Muscle of leg (tissue), 3 donors: ENCODE measurements at regions not wholly inside any gene's neighbourhood (a gene's known extent, or its start where the extent isn't known, plus 50 kb on each side); places are given as distances from the start of the nearest gene placed in this dataset.

Experiments
- DNase-seq: peaks from one replicate; pipeline ENCODE4 v3.0.0; 2013
- H3K27ac ChIP-seq: one replicate; pipeline ENCODE4 v1.5.1; 2013; ENCODE audit warnings: mild to moderate bottlenecking, low read length, control low read depth
- H3K27me3 ChIP-seq: one replicate; pipeline ENCODE4 v1.6.1; 2013; ENCODE audit warnings: low read length; ENCODE audit not compliant: control insufficient read depth, insufficient read depth
- H3K36me3 ChIP-seq: one replicate; pipeline ENCODE4 v1.6.1; 2013; ENCODE audit warnings: low read length; ENCODE audit not compliant: control insufficient read depth, insufficient read depth
- H3K4me1 ChIP-seq: one replicate; pipeline ENCODE4 v1.6.1; 2013; ENCODE audit warnings: low read length; ENCODE audit not compliant: control insufficient read depth, insufficient read depth
- H3K4me3 ChIP-seq: one replicate; pipeline ENCODE4 v1.5.1; 2013; ENCODE audit warnings: low read length, control low read depth
- H3K9me3 ChIP-seq: replicated peaks from 2 replicates; pipeline ENCODE4 v1.6.1; 2013; ENCODE audit warnings: low read depth, low read length; ENCODE audit not compliant: control insufficient read depth
- WGBS: methylation state at CpG from one replicate; pipeline ENCODE4 v1.1.5; 2013; ENCODE audit warnings: missing lambda C conversion rate; ENCODE audit not compliant: insufficient coverage; 5-methylcytosine and 5-hydroxymethylcytosine counted together

DNA sequence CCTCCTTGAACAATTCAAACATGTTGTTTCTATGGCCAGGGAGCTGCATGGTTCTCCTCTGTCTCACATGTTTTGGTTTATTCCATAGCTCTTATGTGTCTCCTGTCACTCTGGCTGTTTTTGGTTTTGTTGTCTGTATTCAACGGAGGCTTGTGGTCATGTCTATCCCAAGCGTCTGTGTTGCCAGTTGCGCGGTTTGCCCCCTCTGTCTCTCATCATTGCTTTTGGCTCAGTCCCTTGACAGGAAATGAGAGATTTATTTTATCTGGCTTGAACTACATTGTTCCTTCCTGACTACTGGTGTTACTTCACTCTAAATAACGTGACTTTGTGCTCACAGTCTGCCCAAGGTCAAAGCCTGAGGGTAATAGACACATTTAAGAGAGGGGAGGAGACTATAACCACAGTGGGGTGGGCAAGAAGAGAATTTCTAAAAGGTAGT, 96.4 kb upstream of the SOX5 start:
- H3K27ac ChIP-seq, result no peak overlapping the region
- H3K36me3 ChIP-seq, result no peaks in the 10 kb centered on the region
- no peak overlapping the region for H3K4me3 ChIP-seq
- H3K27me3 ChIP-seq, result no peaks in the 10 kb centered on the region
- no CpG with 5 or more reads among the region's 5 CpGs for WGBS
- no peaks in the 10 kb centered on the region for H3K9me3 ChIP-seq
- no peaks in the 10 kb centered on the region for H3K4me1 ChIP-seq
- peak; percentile 15 for DNase-seq

DNA sequence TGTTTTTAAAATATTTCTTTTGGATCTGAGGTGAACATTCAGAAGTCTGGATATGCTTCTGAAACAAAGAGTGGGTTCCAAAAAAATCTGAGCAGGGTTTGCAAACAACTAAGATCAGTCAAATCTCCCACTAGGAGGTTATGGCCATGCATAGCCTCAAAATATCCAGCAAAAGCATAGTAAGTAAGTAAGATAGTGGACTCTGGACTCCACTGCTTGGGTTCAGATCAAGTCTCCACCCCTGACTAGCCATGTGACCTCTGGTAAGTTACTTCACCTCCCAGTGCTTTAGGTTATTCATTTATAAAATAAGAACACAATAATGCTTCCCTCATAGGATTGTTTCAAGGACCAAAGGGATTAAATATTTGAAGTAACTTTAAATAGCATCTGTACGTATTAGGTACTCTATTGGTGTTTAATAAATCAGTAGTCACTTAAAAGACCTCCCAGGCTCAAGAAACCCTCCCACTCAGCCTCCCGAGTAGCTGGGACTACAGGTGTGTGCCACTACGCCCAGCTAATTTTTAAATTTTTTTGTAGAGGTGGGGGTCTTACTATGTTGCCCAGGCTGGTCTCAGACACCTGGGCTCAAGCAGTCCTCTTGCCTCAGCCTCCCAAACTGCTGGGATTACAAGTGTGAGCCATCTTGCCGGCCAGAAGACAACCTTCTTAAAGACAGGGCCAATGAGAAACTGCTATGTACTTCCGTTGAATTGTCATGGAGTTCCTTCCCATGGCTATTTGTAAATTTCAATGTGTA, 95.7 kb upstream of the SOX5 start:
- no peak for DNase-seq
- Histone ChIP-seq H3K27ac (no peak overlapping the region), H3K9me3 (no peaks in the 10 kb centered on the region), H3K36me3 (no peaks in the 10 kb centered on the region), H3K27me3 (no peaks in the 10 kb centered on the region), H3K4me3 (no peak overlapping the region), H3K4me1 (no peaks in the 10 kb centered on the region)
- 100% methylated on average over 1 of the region's 5 CpGs for WGBS

DNA sequence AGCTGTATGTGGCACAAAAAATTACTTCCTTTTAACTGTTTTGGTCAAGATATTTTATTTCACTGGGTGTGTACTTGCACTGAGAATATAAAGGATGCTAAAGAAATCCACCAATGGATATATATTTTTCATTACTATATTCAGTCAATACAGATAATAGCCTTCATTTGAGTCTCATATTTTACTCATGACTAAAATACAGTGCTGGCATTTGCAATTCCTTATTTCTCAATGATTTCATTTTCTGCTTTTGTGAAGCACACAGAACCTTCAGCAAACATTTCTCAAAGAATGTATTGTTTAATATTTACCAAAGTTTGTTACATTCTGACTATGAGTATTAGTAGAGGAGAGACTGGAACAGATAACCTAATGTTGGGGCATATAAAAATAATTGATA, 93.2 kb upstream of the SOX5 start:
- Histone ChIP-seq H3K9me3 (no peaks in the 10 kb centered on the region), H3K4me3 (no peak overlapping the region), H3K27ac (no peak overlapping the region), H3K4me1 (no peaks in the 10 kb centered on the region), H3K27me3 (no peaks in the 10 kb centered on the region), H3K36me3 (no peaks in the 10 kb centered on the region)
- DNase-seq, result no peak

DNA sequence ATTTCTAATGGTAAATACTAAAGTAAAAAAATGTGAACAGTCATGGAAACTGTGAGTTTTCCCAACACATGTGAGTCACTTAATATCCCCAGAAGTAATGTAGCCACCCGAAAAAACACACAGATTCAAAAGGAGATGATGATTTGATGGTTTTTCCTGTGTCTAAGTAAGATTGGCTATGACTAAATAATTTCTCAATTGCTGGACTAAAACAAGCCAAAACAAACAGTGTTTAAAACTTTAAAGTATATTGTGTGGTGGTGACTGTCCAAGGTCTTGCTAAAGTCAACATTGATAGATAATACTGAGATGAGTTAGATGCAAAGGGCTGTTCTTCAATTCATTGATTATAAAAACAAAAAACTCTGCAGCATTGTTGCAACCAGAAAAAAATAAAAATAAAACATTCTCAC, 89.6 kb upstream of the SOX5 start:
- H3K27me3 ChIP-seq, result no peaks in the 10 kb centered on the region
- H3K4me3 ChIP-seq, result no peak overlapping the region
- no peaks in the 10 kb centered on the region for H3K4me1 ChIP-seq
- no CpG with 5 or more reads among the region's 1 CpG for WGBS
- H3K9me3 ChIP-seq, result no peaks in the 10 kb centered on the region
- H3K27ac ChIP-seq, result no peak overlapping the region
- H3K36me3 ChIP-seq, result no peaks in the 10 kb centered on the region
- DNase-seq, result peak; percentile 77

DNA sequence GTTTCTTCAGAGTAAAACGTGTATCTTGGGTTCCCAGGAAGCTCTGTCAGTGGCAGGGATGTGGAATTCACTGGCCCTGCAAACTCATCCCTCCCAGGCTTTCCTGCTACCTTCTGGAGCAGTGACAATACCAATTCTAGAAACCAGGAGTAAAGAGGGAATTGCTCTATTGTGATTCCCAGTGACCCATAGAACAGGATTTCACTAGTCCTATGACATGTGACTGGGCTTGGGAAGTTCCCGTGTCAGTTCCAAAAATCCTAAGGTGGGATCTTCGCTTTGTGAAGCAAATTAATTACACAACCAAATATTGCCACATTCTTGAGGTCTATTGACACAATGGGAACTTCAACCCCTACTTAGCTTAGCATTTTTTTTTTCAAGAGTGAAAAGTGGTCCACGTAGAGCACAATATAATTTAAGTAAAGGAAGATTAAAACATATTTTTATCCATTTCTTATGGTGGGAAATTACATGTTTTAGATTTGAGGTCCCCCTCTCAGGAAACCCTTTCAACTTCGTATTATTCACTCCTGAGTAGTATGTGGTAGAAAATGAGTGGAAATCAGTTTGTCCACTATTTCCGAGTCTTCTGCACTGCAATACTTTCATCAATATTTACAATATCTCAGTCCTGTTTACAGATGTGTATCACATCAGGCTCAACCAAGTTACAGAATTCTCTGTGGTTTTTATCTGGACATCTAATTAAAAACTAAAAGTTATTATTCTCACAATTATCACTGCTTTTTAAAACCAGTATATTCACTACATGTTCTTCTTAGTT, 88.9 kb upstream of the SOX5 start:
- Histone ChIP-seq H3K36me3 (no peaks in the 10 kb centered on the region), H3K27me3 (no peaks in the 10 kb centered on the region), H3K9me3 (no peaks in the 10 kb centered on the region), H3K4me1 (no peaks in the 10 kb centered on the region), H3K4me3 (no peak overlapping the region), H3K27ac (no peak overlapping the region)
- no CpG with 5 or more reads among the region's 6 CpGs for WGBS
- no peak for DNase-seq

DNA sequence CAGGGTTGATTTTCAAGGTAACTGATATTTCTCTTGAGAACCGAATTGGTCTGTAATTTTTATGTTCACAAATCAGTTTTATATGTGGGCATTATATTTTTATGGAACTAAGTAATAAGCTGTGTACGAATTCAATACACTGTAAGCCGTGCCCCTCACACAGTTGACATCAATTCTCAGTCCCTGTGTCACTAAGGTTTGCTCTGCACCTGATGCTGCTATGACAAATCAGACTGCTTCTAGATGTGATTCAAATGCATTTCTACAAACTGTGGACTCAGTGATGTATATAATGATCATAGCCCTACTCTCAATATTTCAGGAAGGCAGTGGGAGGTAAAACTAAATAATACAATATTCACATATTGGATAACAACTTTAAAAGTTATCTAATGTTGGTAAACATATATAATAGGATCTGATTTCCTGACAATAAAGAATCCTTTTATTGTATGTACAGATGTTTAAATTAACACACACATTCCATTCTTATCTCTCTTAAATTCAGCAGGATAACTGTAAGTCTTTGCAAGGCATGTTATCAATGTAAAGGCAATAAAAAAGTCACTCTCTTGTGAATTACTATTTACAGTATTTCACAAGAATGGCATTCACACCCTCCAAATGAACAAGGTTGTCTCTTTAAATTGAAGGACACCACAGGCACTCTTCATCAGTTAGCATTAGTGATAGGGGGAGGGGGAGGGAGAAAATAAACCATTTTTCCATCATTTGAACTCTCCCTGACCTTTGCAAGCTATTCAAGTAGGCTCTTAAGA, 87.2 kb upstream of the SOX5 start:
- no CpG with 5 or more reads among the region's 3 CpGs for WGBS
- no peak overlapping the region for H3K4me3 ChIP-seq
- DNase-seq, result no peak
- H3K27ac ChIP-seq, result no peak overlapping the region
- H3K27me3 ChIP-seq, result no peaks in the 10 kb centered on the region
- no peaks in the 10 kb centered on the region for H3K4me1 ChIP-seq
- H3K9me3 ChIP-seq, result no peaks in the 10 kb centered on the region
- no peaks in the 10 kb centered on the region for H3K36me3 ChIP-seq

DNA sequence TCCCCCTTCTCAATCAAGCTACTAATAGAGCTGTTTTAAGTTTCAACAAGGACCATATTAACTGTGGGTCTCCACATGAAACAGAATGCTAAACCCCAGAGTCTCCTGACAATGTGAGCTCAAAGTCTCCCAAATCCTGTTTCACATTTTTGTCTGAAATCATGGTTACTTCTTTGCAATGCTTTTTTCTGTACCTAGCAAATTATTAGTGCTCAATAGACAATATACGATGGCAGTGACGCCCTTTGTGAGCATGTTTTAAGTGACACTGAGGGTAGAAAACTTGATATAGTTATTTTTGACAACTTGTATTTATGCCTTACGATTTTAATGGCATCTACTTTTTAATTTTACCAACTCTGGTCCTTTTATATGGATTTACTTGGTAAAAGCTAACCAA, 85.4 kb upstream of the SOX5 start:
- Histone ChIP-seq H3K27me3 (no peaks in the 10 kb centered on the region), H3K4me3 (no peak overlapping the region), H3K36me3 (no peaks in the 10 kb centered on the region), H3K9me3 (no peaks in the 10 kb centered on the region), H3K4me1 (no peaks in the 10 kb centered on the region), H3K27ac (no peak overlapping the region)
- no CpG with 5 or more reads among the region's 3 CpGs for WGBS
- no peak for DNase-seq

DNA sequence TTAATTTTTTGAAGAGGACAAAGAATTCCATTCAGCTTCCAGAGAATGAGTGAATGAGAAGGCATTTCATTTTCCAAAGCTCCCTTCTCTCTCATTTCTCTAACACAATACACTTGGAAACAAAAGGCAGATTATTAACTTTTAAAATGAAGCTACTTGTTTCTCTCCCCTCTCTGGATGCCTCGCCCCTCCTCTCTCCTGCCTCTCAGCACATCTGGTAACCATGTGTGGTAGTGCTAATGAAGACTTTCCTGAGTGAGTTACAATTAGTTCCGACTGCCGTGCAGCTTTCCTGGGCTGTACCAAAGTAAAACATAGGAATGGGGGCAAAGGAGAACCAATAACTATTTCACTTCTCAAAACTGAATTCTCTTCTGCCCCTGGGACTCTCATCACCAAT, 84.7 kb upstream of the SOX5 start:
- no peak for DNase-seq

DNA sequence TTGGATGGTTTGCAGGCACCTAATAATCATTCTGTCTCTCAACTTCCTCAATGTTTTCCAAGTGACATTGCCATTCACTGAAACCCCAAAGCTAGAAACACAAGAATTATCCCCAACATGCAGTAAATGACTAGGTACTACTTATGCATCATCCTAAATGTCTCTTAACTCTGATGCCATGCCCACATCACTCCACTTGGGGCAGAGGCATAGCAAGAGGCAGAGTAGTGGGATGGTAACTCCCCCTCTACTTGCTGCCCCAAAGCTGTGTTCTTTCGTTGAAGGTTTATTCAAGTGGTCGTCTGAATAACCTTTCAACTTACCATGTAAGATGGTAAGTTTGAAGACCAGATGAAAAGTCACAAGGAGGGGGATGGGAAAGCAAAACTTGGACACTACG, 77.9 kb upstream of the SOX5 start:
- Histone ChIP-seq H3K4me3 (no peak overlapping the region), H3K27me3 (no peaks in the 10 kb centered on the region), H3K27ac (no peak overlapping the region), H3K36me3 (no peaks in the 10 kb centered on the region), H3K4me1 (no peaks in the 10 kb centered on the region), H3K9me3 (no peaks in the 10 kb centered on the region)
- 83% methylated on average over 1 of the region's 3 CpGs for WGBS
- DNase-seq, result no peak

More for the DNA sequence above, 84.7 kb upstream of the SOX5 start:
- no peaks in the 10 kb centered on the region for H3K9me3 ChIP-seq
- H3K27me3 ChIP-seq, result no peaks in the 10 kb centered on the region
- no peak overlapping the region for H3K4me3 ChIP-seq
- H3K27ac ChIP-seq, result no peak overlapping the region
- H3K4me1 ChIP-seq, result no peaks in the 10 kb centered on the region
- H3K36me3 ChIP-seq, result no peaks in the 10 kb centered on the region
- no CpG with 5 or more reads among the region's 3 CpGs for WGBS

DNA sequence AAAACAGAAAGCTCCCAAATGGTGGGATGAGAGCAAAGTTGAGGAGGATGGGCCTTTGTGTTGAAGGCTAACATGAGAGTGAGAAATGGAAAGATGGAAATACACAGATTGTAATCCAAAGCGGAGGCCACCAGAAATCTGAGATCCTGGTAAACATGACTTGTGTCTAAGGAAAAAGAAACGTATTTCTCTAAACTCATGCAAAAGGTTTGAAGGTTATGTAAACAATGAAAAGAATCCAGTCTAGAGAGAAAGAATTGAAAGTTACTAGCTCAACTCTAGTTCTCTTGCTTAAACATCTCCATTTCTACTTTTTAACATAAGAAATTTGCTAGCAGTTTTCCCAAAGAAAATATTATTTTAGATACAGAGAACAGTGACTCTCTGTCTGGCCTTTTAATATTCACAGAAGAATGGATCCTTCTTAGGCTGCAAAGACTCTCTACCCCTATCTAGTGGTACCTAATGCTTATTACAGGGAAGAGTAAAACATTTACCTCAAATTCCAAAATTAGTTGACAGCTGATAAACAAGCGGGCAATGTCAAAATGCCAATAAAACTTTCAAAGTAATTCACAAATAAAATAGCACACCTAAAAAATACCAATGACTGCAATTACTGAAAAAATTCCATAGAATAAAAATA, 75.8 kb upstream of the SOX5 start:
- H3K27ac ChIP-seq, result no peak overlapping the region
- no CpG with 5 or more reads among the region's 3 CpGs for WGBS
- DNase-seq, result no peak
- H3K4me1 ChIP-seq, result no peaks in the 10 kb centered on the region
- H3K9me3 ChIP-seq, result no peaks in the 10 kb centered on the region
- no peaks in the 10 kb centered on the region for H3K27me3 ChIP-seq
- no peaks in the 10 kb centered on the region for H3K36me3 ChIP-seq
- no peak overlapping the region for H3K4me3 ChIP-seq
